GM21390 (cell line): ENCODE measurements at regions not wholly inside any gene's neighbourhood (a gene's known extent, or its start where the extent isn't known, plus 50 kb on each side); places are given as distances from the start of the nearest gene placed in this dataset.
"Not testable (repeated sequence)": the region's sequence is repeated elsewhere in the genome, so short reads cannot be mapped to it uniquely, and the experiment has no call there.

Experiments
- ATAC-seq: cut with Tn5 transposase; IDR thresholded peaks from one replicate; pipeline ENCODE4 v1.9.1; 2021; ENCODE audit not compliant: unreplicated experiment

GRCh38 chr4:68720723-68721122 is 50.3 kb upstream of the UGT2B15 start:
- ATAC-seq, result not testable (repeated sequence)

GRCh38 chr4:68724426-68724825 is 54.0 kb upstream of the UGT2B15 start:
- ATAC-seq, result no peak

GRCh38 chr4:68724922-68725321 is 54.5 kb upstream of the UGT2B15 start:
- no peak for ATAC-seq

- peak; percentile 85 for ATAC-seq
Observed at GRCh38 chr4:68732653-68733466, 62.4 kb upstream of the UGT2B15 start.

- peak; percentile 50 for ATAC-seq
Observed at GRCh38 chr4:68734095-68734494, 63.6 kb upstream of the UGT2B15 start.

GRCh38 chr4:68735106-68735505 is 64.7 kb upstream of the UGT2B15 start:
- no peak for ATAC-seq

- ATAC-seq, result no peak
Observed at GRCh38 chr4:68736813-68737212, 66.4 kb upstream of the UGT2B15 start.

- ATAC-seq, result no peak
Observed at GRCh38 chr4:68738036-68738435, 67.6 kb upstream of the UGT2B15 start.

GRCh38 chr4:68744368-68744767 is 71.4 kb upstream of the UGT2B10 start:
- ATAC-seq, result no peak

GRCh38 chr4:68748181-68748991 is 67.4 kb upstream of the UGT2B10 start:
- ATAC-seq, result no peak

- no peak for ATAC-seq
Observed at GRCh38 chr4:68750555-68750954, 65.2 kb upstream of the UGT2B10 start.

GRCh38 chr4:68751138-68751537 is 64.7 kb upstream of the UGT2B10 start:
- no peak for ATAC-seq

- ATAC-seq, result no peak
Observed at GRCh38 chr4:68765876-68766275, 49.9 kb upstream of the UGT2B10 start.
